HepG2 (cell line): ENCODE measurements at regions not wholly inside any gene's neighbourhood (a gene's known extent, or its start where the extent isn't known, plus 50 kb on each side); places are given as distances from the start of the nearest gene placed in this dataset.

Experiments
- ATAC-seq: fragments of 200-7000 bp; cut with Tn5 transposase; 3 replicates; pipeline ENCODE4 v1.9.1; 2020; ENCODE audit warnings: mild to moderate bottlenecking, moderate library complexity
- BruUV-seq: library from RNA; stranded (reverse); fragments of 400-500 nt; replicated peaks from 2 replicates; lab custom pipeline; 2021; lab: Mats Ljungman, UMichigan
- CTCF ChIA-PET: fragments of 300-600 bp; formaldehyde crosslinking; extraction: SDS; loops from one replicate; lab custom pipeline; 2021; ENCODE audit warnings: low total read pairs, inconsistent platforms, low intra/inter-chr PET ratio; lab: Yijun Ruan, JAX
- POLR2A ChIA-PET: fragments of 350-600 bp; sonication (Branson Sonifier 250); formaldehyde crosslinking; loops from one replicate; lab custom pipeline; 2020; ENCODE audit warnings: antibody characterized with exemption, inconsistent platforms; lab: Yijun Ruan, JAX
- DNase-seq: peaks from one replicate; pipeline ENCODE4 v3.0.0-alpha.2; 2015; ENCODE audit warnings: low spot score
- FAIRE-seq: peaks from 3 replicates; lab custom pipeline; 2011; peaks lifted over from hg19 to GRCh38; lab: Jason Lieb, UNC
- H2AFZ ChIP-seq: one replicate; pipeline ENCODE4 v1.6.1; 2011; ENCODE audit warnings: low read length, inconsistent platforms
- H3K27ac ChIP-seq: fragments of 300-600 bp; 3 replicates; pipeline ENCODE4 v1.8.0; 2011; ENCODE audit warnings: mixed run types, mild to moderate bottlenecking, mixed read lengths, low read length, inconsistent platforms; ENCODE audit not compliant: insufficient read depth; ENCODE audit errors: extremely low read length
- H3K27me3 ChIP-seq, 2 experiments: fragments of 200-600 bp in 1 of 2; 2 replicates in 1 of 2; 3 replicates in 1 of 2; pipeline versions ENCODE4 v1.6.0 to v1.8.0; 2011; ENCODE audit warnings: low read length in 2 of 2, mild to moderate bottlenecking in 2 of 2, moderate library complexity in 2 of 2, inconsistent platforms in 1 of 2; ENCODE audit not compliant: insufficient read depth in 2 of 2, control insufficient read depth in 1 of 2
- H3K36me3 ChIP-seq, 2 experiments: fragments of 200-600 bp in 1 of 2; replicated peaks in 1 of 2; 2 replicates in 1 of 2; 3 replicates in 1 of 2; pipeline versions ENCODE4 v1.5.1 to v1.8.0; 2011; ENCODE audit warnings: low read length in 2 of 2, inconsistent platforms in 1 of 2; ENCODE audit not compliant: insufficient read depth in 2 of 2, control insufficient read depth in 1 of 2
- H3K4me1 ChIP-seq: 2 replicates; pipeline ENCODE4 v1.5.1; 2012; ENCODE audit warnings: low read length, inconsistent platforms; ENCODE audit not compliant: insufficient read depth
- H3K4me2 ChIP-seq: 2 replicates; pipeline ENCODE4 v1.6.0; 2011; ENCODE audit warnings: low read depth, low read length, inconsistent platforms
- H3K4me3 ChIP-seq, 3 experiments: fragments of 200-600 bp in 1 of 3; sonication (generic), shearing (Covaris generic) in 1 of 3; replicated peaks in 1 of 3; 2 replicates each; pipeline ENCODE4 v1.5.1; 2011 to 2016; ENCODE audit warnings: low read length in 3 of 3, inconsistent platforms in 2 of 3, low read depth in 2 of 3, mild to moderate bottlenecking in 2 of 3, control low read depth in 1 of 3, mixed read lengths in 1 of 3; ENCODE audit not compliant: insufficient read depth in 1 of 3
- H3K79me2 ChIP-seq: one replicate; pipeline ENCODE4 v1.6.1; 2011; ENCODE audit warnings: low read length, inconsistent platforms; ENCODE audit not compliant: insufficient read depth
- H3K9ac ChIP-seq: 2 replicates; pipeline ENCODE4 v1.6.0; 2011; ENCODE audit warnings: mild to moderate bottlenecking, low read depth, low read length, inconsistent platforms; ENCODE audit not compliant: insufficient read depth
- H3K9me3 ChIP-seq: 2 replicates; pipeline ENCODE4 v1.5.1; 2012; ENCODE audit warnings: mild to moderate bottlenecking, low read length
- H4K20me1 ChIP-seq: 2 replicates; pipeline ENCODE4 v1.6.0; 2011; ENCODE audit warnings: inconsistent platforms, mild to moderate bottlenecking, low read length, moderate library complexity; ENCODE audit not compliant: insufficient read depth
- DR1 ChIP-seq: sonication (generic); formaldehyde crosslinking; IDR thresholded peaks from 2 replicates; pipeline ENCODE4 v1.8.0; 2021; ENCODE audit warnings: mild to moderate bottlenecking, missing genetic modification reagents, inconsistent platforms
- HNRNPLL ChIP-seq: fragments of 200-400 bp; formaldehyde crosslinking; IDR thresholded peaks from 2 replicates; pipeline ENCODE4 v1.6.1; 2017; ENCODE audit warnings: mild to moderate bottlenecking, low read depth, low read length; ENCODE audit not compliant: poor library complexity, severe bottlenecking
- MZF1 ChIP-seq: sonication (generic); formaldehyde crosslinking; IDR thresholded peaks from 2 replicates; pipeline ENCODE4 v1.8.1; 2023; ENCODE audit warnings: mild to moderate bottlenecking, missing genetic modification reagents, borderline replicate concordance
- PRPF4 ChIP-seq: fragments of 200-400 bp; formaldehyde crosslinking; IDR thresholded peaks from 2 replicates; pipeline ENCODE4 v1.6.1; 2016; ENCODE audit warnings: low read length, low read depth; ENCODE audit not compliant: poor library complexity, severe bottlenecking
- ZBTB3 ChIP-seq: sonication (generic); formaldehyde crosslinking; IDR thresholded peaks from 2 replicates; pipeline ENCODE4 v1.4.0; 2020; ENCODE audit warnings: low read depth, mild to moderate bottlenecking, moderate library complexity, missing genetic modification reagents, borderline replicate concordance
- ZC3H13 ChIP-seq: sonication (generic); formaldehyde crosslinking; IDR thresholded peaks from 2 replicates; pipeline ENCODE4 v1.8.1; 2023; ENCODE audit warnings: mild to moderate bottlenecking, missing genetic modification reagents, moderate library complexity
- ZFY ChIP-seq: sonication (generic); formaldehyde crosslinking; IDR thresholded peaks from 2 replicates; pipeline ENCODE4 v1.4.0; 2020; ENCODE audit warnings: missing genetic modification reagents
- ZNF20 ChIP-seq: sonication (generic); formaldehyde crosslinking; IDR thresholded peaks from 2 replicates; pipeline ENCODE4 v1.4.0; 2020; ENCODE audit warnings: mild to moderate bottlenecking, moderate library complexity, missing genetic modification reagents
- ZNF337 ChIP-seq: sonication (generic); formaldehyde crosslinking; IDR thresholded peaks from 2 replicates; pipeline ENCODE4 v1.5.1; 2020; ENCODE audit warnings: missing genetic modification reagents, low read depth, mild to moderate bottlenecking, borderline replicate concordance
- ZNF772 ChIP-seq: sonication (generic); formaldehyde crosslinking; IDR thresholded peaks from 2 replicates; pipeline ENCODE4 v1.5.0; 2020; ENCODE audit warnings: mild to moderate bottlenecking, missing genetic modification reagents
- ZNF883 ChIP-seq: sonication (generic); formaldehyde crosslinking; IDR thresholded peaks from 2 replicates; pipeline ENCODE4 v1.5.1; 2020; ENCODE audit warnings: mild to moderate bottlenecking, missing genetic modification reagents; ENCODE audit errors: not compliant biosample characterization
- ZSCAN22 ChIP-seq: sonication (generic); formaldehyde crosslinking; IDR thresholded peaks from 2 replicates; pipeline ENCODE4 v1.4.0; 2020; ENCODE audit warnings: mild to moderate bottlenecking, missing genetic modification reagents
- WGBS: methylation state at CpG from one replicate; pipeline ENCODE4 v1.1.6; 2017; ENCODE audit warnings: low lambda C conversion rate; 5-methylcytosine and 5-hydroxymethylcytosine counted together
- in situ Hi-C: cut with HindIII; loops from 2 replicates; pipeline ENCODE4 v1.10.0; 2017; ENCODE audit warnings: low pct_unique_long_range_greater_than_20kb; ENCODE audit not compliant: extremely low pct_ligation_motif_present
- intact Hi-C: fragments of 100-400 bp; cut with micrococcal nuclease; formaldehyde crosslinking; loops from one replicate; pipeline ENCODE4 v1.10.0; 2022; ENCODE audit not compliant: unreplicated experiment
- TF ChIP-seq, protein P1 (sequence below): sonication (generic); formaldehyde crosslinking; IDR thresholded peaks from 2 replicates; pipeline ENCODE4 v1.4.0; 2020; ENCODE audit warnings: missing genetic modification reagents, mild to moderate bottlenecking, borderline replicate concordance
- TF ChIP-seq, protein P2 (sequence below): sonication (generic); formaldehyde crosslinking; conservative IDR thresholded peaks from 2 replicates; pipeline ENCODE4 v1.4.0; 2020; ENCODE audit warnings: missing genetic modification reagents

DNA sequence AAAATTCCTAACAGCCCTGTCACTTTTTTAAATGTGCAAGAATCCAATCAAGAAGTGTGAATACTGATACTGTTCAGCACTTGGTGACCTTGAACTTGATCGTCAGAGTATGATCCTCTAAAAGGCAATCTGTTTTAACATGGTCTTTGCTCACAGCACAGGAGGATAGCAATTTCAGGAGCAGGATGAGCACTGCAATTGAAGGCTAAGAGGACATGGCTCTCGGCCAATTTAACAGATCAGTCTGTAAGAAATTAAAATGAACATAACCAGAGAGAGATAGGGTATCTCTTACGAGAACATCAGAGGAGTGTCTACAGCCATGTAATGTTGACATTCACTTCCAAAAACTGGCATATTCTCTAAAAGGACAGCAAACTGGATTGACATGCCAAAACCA lies 243.1 kb downstream of the LTN1 start:
- H3K27ac ChIP-seq = no peak overlapping the region
- no peaks in the 10 kb centered on the region for H3K79me2 ChIP-seq
- ATAC-seq (no peak), FAIRE-seq (no peak), DNase-seq (no peak)
- H3K9ac ChIP-seq = no peak overlapping the region
- ChIA-PET CTCF (no interaction called here), POLR2A (no interaction called here)
- H3K4me3 ChIP-seq = no peak overlapping the region
- TF ChIP-seq DR1 (no peak), ZNF772 (CRISPR knock-in tag) (no peak), ZFY (CRISPR knock-in tag) (no peak), ZC3H13 (CRISPR knock-in tag) (no peak), MZF1 (CRISPR knock-in tag) (no peak), ZSCAN22 (CRISPR knock-in tag) (no peak), ZBTB3 (CRISPR knock-in tag) (no peak), ZNF337 (CRISPR knock-in tag) (no peak), PRPF4 (no peak), HNRNPLL (no peak), ZNF883 (CRISPR knock-in tag) (no peak), ZNF20 (CRISPR knock-in tag) (no peak)
- TF ChIP-seq, protein P1, sequence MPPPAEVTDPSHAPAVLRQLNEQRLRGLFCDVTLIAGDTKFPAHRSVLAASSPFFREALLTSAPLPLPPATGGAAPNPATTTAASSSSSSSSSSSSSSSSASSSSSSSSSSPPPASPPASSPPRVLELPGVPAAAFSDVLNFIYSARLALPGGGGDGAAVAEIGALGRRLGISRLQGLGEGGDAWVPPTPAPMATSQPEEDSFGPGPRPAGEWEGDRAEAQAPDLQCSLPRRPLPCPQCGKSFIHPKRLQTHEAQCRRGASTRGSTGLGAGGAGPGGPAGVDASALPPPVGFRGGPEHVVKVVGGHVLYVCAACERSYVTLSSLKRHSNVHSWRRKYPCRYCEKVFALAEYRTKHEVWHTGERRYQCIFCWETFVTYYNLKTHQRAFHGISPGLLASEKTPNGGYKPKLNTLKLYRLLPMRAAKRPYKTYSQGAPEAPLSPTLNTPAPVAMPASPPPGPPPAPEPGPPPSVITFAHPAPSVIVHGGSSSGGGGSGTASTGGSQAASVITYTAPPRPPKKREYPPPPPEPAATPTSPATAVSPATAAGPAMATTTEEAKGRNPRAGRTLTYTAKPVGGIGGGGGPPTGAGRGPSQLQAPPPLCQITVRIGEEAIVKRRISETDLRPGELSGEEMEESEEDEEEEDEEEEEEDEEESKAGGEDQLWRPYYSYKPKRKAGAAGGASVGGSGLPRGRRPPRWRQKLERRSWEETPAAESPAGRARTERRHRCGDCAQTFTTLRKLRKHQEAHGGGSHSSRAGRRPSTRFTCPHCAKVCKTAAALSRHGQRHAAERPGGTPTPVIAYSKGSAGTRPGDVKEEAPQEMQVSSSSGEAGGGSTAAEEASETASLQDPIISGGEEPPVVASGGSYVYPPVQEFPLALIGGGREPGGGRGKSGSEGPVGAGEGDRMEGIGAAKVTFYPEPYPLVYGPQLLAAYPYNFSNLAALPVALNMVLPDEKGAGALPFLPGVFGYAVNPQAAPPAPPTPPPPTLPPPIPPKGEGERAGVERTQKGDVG (CRISPR knock-in tag) = no peak
- TF ChIP-seq, protein P2, sequence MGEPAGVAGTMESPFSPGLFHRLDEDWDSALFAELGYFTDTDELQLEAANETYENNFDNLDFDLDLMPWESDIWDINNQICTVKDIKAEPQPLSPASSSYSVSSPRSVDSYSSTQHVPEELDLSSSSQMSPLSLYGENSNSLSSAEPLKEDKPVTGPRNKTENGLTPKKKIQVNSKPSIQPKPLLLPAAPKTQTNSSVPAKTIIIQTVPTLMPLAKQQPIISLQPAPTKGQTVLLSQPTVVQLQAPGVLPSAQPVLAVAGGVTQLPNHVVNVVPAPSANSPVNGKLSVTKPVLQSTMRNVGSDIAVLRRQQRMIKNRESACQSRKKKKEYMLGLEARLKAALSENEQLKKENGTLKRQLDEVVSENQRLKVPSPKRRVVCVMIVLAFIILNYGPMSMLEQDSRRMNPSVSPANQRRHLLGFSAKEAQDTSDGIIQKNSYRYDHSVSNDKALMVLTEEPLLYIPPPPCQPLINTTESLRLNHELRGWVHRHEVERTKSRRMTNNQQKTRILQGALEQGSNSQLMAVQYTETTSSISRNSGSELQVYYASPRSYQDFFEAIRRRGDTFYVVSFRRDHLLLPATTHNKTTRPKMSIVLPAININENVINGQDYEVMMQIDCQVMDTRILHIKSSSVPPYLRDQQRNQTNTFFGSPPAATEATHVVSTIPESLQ (CRISPR knock-in tag) = no peak
- H3K36me3 ChIP-seq = no peaks in the 10 kb centered on the region
- H2AFZ ChIP-seq = no peak overlapping the region
- H3K4me2 ChIP-seq = no peak overlapping the region
- in situ Hi-C loops = loop anchor here (5.0 kb wide), 2 partner anchors 232 to 1902 kb away; partner anchors contain the start of gene ADAMTS1
- H3K27me3 ChIP-seq = no peaks in the 10 kb centered on the region
- no TSS peak for BruUV-seq
- WGBS = 50% methylated on average over 3 of the region's 3 CpGs
- H3K9me3 ChIP-seq = no peaks in the 10 kb centered on the region
- no peaks in the 10 kb centered on the region for H4K20me1 ChIP-seq
- intact Hi-C loops = no loop called here
- peaks cover 16% of the 10 kb centered on the region for H3K4me1 ChIP-seq
